Right cardiac atrium (tissue), 5 donors: ENCODE measurements at regions not wholly inside any gene's neighbourhood (a gene's known extent, or its start where the extent isn't known, plus 50 kb on each side); places are given as distances from the start of the nearest gene placed in this dataset.

Experiments
- ATAC-seq, 2 donors: fragments of 200-7000 bp; cut with Tn5 transposase; one replicate each; pipeline versions ENCODE4 v1.8.0 to v1.9.1; 2020; ENCODE audit warnings: moderate library complexity in 2 of 2, mild to moderate bottlenecking in 1 of 2
- DNase-seq, 3 donors: peaks; one replicate each; pipeline ENCODE4 v3.0.0-alpha.2; 2020
- H3K27ac ChIP-seq: one replicate; pipeline ENCODE4 v1.5.1; 2013; ENCODE audit warnings: mild to moderate bottlenecking, low read length, control low read depth, moderate library complexity
- H3K27me3 ChIP-seq: one replicate; pipeline ENCODE4 v1.6.1; 2013; ENCODE audit not compliant: control insufficient read depth, insufficient read depth
- H3K4me1 ChIP-seq: one replicate; pipeline ENCODE4 v1.6.1; 2013; ENCODE audit warnings: low read length; ENCODE audit not compliant: control insufficient read depth, insufficient read depth
- H3K4me3 ChIP-seq: one replicate; pipeline ENCODE4 v1.5.1; 2013; ENCODE audit warnings: low read length, control low read depth
- H3K9me3 ChIP-seq: one replicate; pipeline ENCODE4 v1.6.1; 2013; ENCODE audit warnings: low read length; ENCODE audit not compliant: control insufficient read depth
- WGBS: extraction: QIAGEN DNeasy Blood & Tissue Kit; methylation state at CpG from one replicate; pipeline ENCODE4 v1.1.7; 2013; 5-methylcytosine and 5-hydroxymethylcytosine counted together
- intact Hi-C, 4 donors: fragments of 100-400 bp; cut with DNase I; formaldehyde crosslinking; loops; one replicate each; pipeline versions ENCODE4 v1.11.0 to v1.14.0; 2022 to 2023
- donor health status: healthy with polysubstance abuse.
- donor health status: DM: no; HTN: yes; CAD: no.
- donor health status: DM: no; HTN: no; CAD: no.
- donor health status: DM: no; HTN: yes; CAD: no; lungs with severe emphysema.
- donor health status: DM: yes; HTN: yes; CAD: no.

- DNase-seq (no peak), ATAC-seq (no peak)
- WGBS: 83% methylated on average over 4 of the region's 4 CpGs
Measured at GRCh38 chr4:126738527-126738923, 894.2 kb upstream of the INTU start.

GRCh38 chr4:126738926-126739325 lies 893.8 kb upstream of the INTU start:
- DNase-seq (no peak), ATAC-seq (no peak)
- no peaks in the 10 kb centered on the region for H3K9me3 ChIP-seq
- H3K27me3 ChIP-seq: no peaks in the 10 kb centered on the region
- no peaks in the 10 kb centered on the region for H3K4me1 ChIP-seq
- WGBS: 0% methylated on average over 1 of the region's 1 CpG
- H3K4me3 ChIP-seq: no peak overlapping the region
- intact Hi-C loops: no loop called here
- H3K27ac ChIP-seq: no peak overlapping the region

More at GRCh38 chr4:126738527-126738923, 894.2 kb upstream of the INTU start:
- intact Hi-C loops: no loop called here
- no peak overlapping the region for H3K4me3 ChIP-seq
- no peaks in the 10 kb centered on the region for H3K4me1 ChIP-seq
- no peaks in the 10 kb centered on the region for H3K27me3 ChIP-seq
- no peak overlapping the region for H3K27ac ChIP-seq
- no peaks in the 10 kb centered on the region for H3K9me3 ChIP-seq

- no peaks in the 10 kb centered on the region for H3K27me3 ChIP-seq
- H3K9me3 ChIP-seq: no peaks in the 10 kb centered on the region
- DNase-seq (no peak), ATAC-seq (no peak)
- no peaks in the 10 kb centered on the region for H3K4me1 ChIP-seq
- intact Hi-C loops: no loop called here
- no peak overlapping the region for H3K27ac ChIP-seq
- WGBS: 92% methylated on average over 6 of the region's 6 CpGs
- no peak overlapping the region for H3K4me3 ChIP-seq
Measured at GRCh38 chr4:126740687-126741086, 892.1 kb upstream of the INTU start.

- DNase-seq: no peak
- no peak for ATAC-seq
- 83% methylated on average over 3 of the region's 3 CpGs for WGBS
- Histone ChIP-seq H3K27me3 (no peaks in the 10 kb centered on the region), H3K27ac (no peak overlapping the region), H3K4me3 (no peak overlapping the region), H3K9me3 (no peaks in the 10 kb centered on the region), H3K4me1 (no peaks in the 10 kb centered on the region)
- intact Hi-C loops: no loop called here
Measured at GRCh38 chr4:126742048-126742447, 890.7 kb upstream of the INTU start.

- DNase-seq (no peak), ATAC-seq (no peak)
- 96% methylated on average over 1 of the region's 1 CpG for WGBS
- Histone ChIP-seq H3K27ac (no peak overlapping the region), H3K4me3 (no peak overlapping the region), H3K4me1 (no peaks in the 10 kb centered on the region), H3K27me3 (no peaks in the 10 kb centered on the region), H3K9me3 (no peaks in the 10 kb centered on the region)
- intact Hi-C loops: no loop called here
Measured at GRCh38 chr4:126742885-126743284, 889.9 kb upstream of the INTU start.

GRCh38 chr4:126748736-126749135 lies 884.0 kb upstream of the INTU start:
- ATAC-seq: no peak
- WGBS: 63% methylated on average over 3 of the region's 3 CpGs
- intact Hi-C loops: no loop called here

GRCh38 chr4:126750723-126751122 lies 882.0 kb upstream of the INTU start:
- ATAC-seq (peak; percentile 80 to 91), DNase-seq (no peak)
- H3K9me3 ChIP-seq: no peaks in the 10 kb centered on the region
- intact Hi-C loops: no loop called here
- H3K27me3 ChIP-seq: no peaks in the 10 kb centered on the region
- WGBS: 27% methylated on average over 2 of the region's 2 CpGs
- no peak overlapping the region for H3K4me3 ChIP-seq
- no peak overlapping the region for H3K27ac ChIP-seq
- H3K4me1 ChIP-seq: no peaks in the 10 kb centered on the region

More at GRCh38 chr4:126748736-126749135, 884.0 kb upstream of the INTU start:
- no peak for DNase-seq
- H3K9me3 ChIP-seq: no peaks in the 10 kb centered on the region
- no peak overlapping the region for H3K4me3 ChIP-seq
- no peaks in the 10 kb centered on the region for H3K4me1 ChIP-seq
- H3K27me3 ChIP-seq: no peaks in the 10 kb centered on the region
- no peak overlapping the region for H3K27ac ChIP-seq

- no peak for DNase-seq
- Histone ChIP-seq H3K27me3 (no peaks in the 10 kb centered on the region), H3K27ac (no peak overlapping the region), H3K4me3 (no peak overlapping the region), H3K9me3 (no peaks in the 10 kb centered on the region), H3K4me1 (no peaks in the 10 kb centered on the region)
- intact Hi-C loops: no loop called here
- 81% methylated on average over 5 of the region's 5 CpGs for WGBS
- no peak for ATAC-seq
Measured at GRCh38 chr4:126752126-126752525, 880.6 kb upstream of the INTU start.

- no peaks in the 10 kb centered on the region for H3K4me1 ChIP-seq
- DNase-seq (no peak), ATAC-seq (no peak)
- no peaks in the 10 kb centered on the region for H3K9me3 ChIP-seq
- no peaks in the 10 kb centered on the region for H3K27me3 ChIP-seq
- 89% methylated on average over 4 of the region's 4 CpGs for WGBS
- intact Hi-C loops: no loop called here
- H3K4me3 ChIP-seq: no peak overlapping the region
- H3K27ac ChIP-seq: no peak overlapping the region
Measured at GRCh38 chr4:126752702-126753101, 880.1 kb upstream of the INTU start.

- Histone ChIP-seq H3K4me1 (no peaks in the 10 kb centered on the region), H3K27me3 (no peaks in the 10 kb centered on the region), H3K4me3 (no peak overlapping the region), H3K9me3 (no peaks in the 10 kb centered on the region), H3K27ac (no peak overlapping the region)
- intact Hi-C loops: no loop called here
- ATAC-seq (no peak), DNase-seq (no peak)
- 77% methylated on average over 1 of the region's 1 CpG for WGBS
Measured at GRCh38 chr4:126753592-126753991, 879.2 kb upstream of the INTU start.

- no peaks in the 10 kb centered on the region for H3K9me3 ChIP-seq
- H3K27ac ChIP-seq: no peak overlapping the region
- ATAC-seq (no peak), DNase-seq (no peak)
- no peaks in the 10 kb centered on the region for H3K27me3 ChIP-seq
- no peak overlapping the region for H3K4me3 ChIP-seq
- H3K4me1 ChIP-seq: no peaks in the 10 kb centered on the region
- intact Hi-C loops: no loop called here
Measured at GRCh38 chr4:126755506-126755905, 877.3 kb upstream of the INTU start.

- Histone ChIP-seq H3K4me3 (no peak overlapping the region), H3K27me3 (no peaks in the 10 kb centered on the region), H3K9me3 (no peaks in the 10 kb centered on the region), H3K4me1 (no peaks in the 10 kb centered on the region), H3K27ac (no peak overlapping the region)
- ATAC-seq (peak in 1 of 2 donors; percentile 50), DNase-seq (no peak)
- WGBS: 34% methylated on average over 3 of the region's 3 CpGs
- intact Hi-C loops: no loop called here
Measured at GRCh38 chr4:126756050-126756829, 876.5 kb upstream of the INTU start.
